GM18499 (cell line): ENCODE measurements at regions not wholly inside any gene's neighbourhood (a gene's known extent, or its start where the extent isn't known, plus 50 kb on each side); places are given as distances from the start of the nearest gene placed in this dataset.

ENCODE experiments used
- ATAC-seq: cut with Tn5 transposase; IDR thresholded peaks from one replicate; pipeline ENCODE4 v1.9.1; 2021; ENCODE audit warnings: moderate number of reproducible peaks; ENCODE audit not compliant: insufficient read depth, unreplicated experiment

- no peak for ATAC-seq
Observed at GRCh38 chr2:204260162-204260877, 285.0 kb upstream of the PARD3B start.

- no peak for ATAC-seq
Observed at GRCh38 chr2:204260901-204261300, 284.4 kb upstream of the PARD3B start.

GRCh38 chr2:204261846-204262245 is 283.4 kb upstream of the PARD3B start:
- ATAC-seq, result no peak

GRCh38 chr2:204264085-204264553 is 281.2 kb upstream of the PARD3B start:
- no peak for ATAC-seq

- no peak for ATAC-seq
Observed at GRCh38 chr2:204264621-204265140, 280.6 kb upstream of the PARD3B start.

- ATAC-seq, result no peak
Observed at GRCh38 chr2:204265681-204266181, 279.5 kb upstream of the PARD3B start.

GRCh38 chr2:204268458-204268857 is 276.8 kb upstream of the PARD3B start:
- no peak for ATAC-seq

- ATAC-seq, result no peak
Observed at GRCh38 chr2:204268971-204269370, 276.3 kb upstream of the PARD3B start.

- no peak for ATAC-seq
Observed at GRCh38 chr2:204272089-204272488, 273.2 kb upstream of the PARD3B start.

GRCh38 chr2:204272610-204273287 is 272.5 kb upstream of the PARD3B start:
- ATAC-seq, result no peak

GRCh38 chr2:204274429-204274828 is 270.8 kb upstream of the PARD3B start:
- no peak for ATAC-seq

- ATAC-seq, result no peak
Observed at GRCh38 chr2:204274991-204275390, 270.3 kb upstream of the PARD3B start.

GRCh38 chr2:204277226-204277625 is 268.0 kb upstream of the PARD3B start:
- ATAC-seq, result no peak

- no peak for ATAC-seq
Observed at GRCh38 chr2:204278454-204278853, 266.8 kb upstream of the PARD3B start.

- ATAC-seq, result no peak
Observed at GRCh38 chr2:204279819-204280218, 265.5 kb upstream of the PARD3B start.

- ATAC-seq, result no peak
Observed at GRCh38 chr2:204280262-204280668, 265.0 kb upstream of the PARD3B start.

- no peak for ATAC-seq
Observed at GRCh38 chr2:204282081-204282480, 263.2 kb upstream of the PARD3B start.

GRCh38 chr2:204282525-204282924 is 262.8 kb upstream of the PARD3B start:
- ATAC-seq, result no peak

GRCh38 chr2:204289066-204289465 is 256.2 kb upstream of the PARD3B start:
- ATAC-seq, result no peak

- ATAC-seq, result no peak
Observed at GRCh38 chr2:204292439-204292838, 252.8 kb upstream of the PARD3B start.
